CD1c-positive myeloid dendritic cell (primary cell): ENCODE measurements at regions not wholly inside any gene's neighbourhood (a gene's known extent, or its start where the extent isn't known, plus 50 kb on each side); places are given as distances from the start of the nearest gene placed in this dataset.

ENCODE experiments used
- DNase-seq: peaks from one replicate; pipeline ENCODE4 v3.0.0-alpha.2; 2016; ENCODE audit errors: extremely low spot score

DNA sequence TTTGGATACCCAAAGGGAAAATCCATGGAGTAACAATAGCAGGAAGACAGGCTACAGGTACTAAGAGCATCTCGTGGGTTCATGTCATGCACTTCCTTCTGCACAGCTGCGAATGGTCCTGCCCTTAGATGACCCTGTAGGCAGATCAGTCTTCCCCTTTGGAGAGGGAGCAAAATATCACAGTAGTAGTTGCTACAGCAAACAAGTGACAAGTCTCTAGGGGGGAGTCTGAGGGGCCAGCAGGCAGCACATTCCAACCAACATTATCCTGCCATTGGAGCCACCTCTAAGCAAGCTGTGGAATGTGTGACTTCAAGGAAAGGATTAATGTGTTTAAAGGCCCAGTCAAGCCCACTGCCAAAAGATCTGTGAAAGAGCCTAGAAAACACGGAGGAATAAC lies 273.2 kb upstream of the PARD3B start:
- no peak for DNase-seq

GRCh38 chr2:204272610-204273287 lies 272.5 kb upstream of the PARD3B start:
- DNase-seq: no peak

- no peak for DNase-seq
Measured at GRCh38 chr2:204274429-204274828, 270.8 kb upstream of the PARD3B start.

- no peak for DNase-seq
Measured at GRCh38 chr2:204274991-204275390, 270.3 kb upstream of the PARD3B start.

DNA sequence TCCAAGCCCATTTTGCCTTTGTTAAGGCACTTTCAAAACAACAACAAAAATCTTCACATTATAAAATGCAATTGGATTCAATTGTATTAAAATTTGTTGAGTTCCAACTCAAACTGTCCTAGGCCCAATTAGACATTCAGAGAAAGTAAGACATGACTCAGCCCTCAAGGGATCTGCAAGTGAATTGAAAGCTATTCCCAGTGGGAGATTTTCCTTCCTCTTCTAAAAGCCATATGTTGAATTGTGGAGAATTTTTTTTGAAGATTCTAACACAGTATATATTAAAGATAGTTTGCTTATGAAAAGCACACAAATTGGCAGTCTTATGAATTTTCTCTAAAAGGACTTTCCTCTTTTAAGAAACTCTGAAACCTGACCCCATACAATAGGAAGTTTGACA lies 268.0 kb upstream of the PARD3B start:
- no peak for DNase-seq

- no peak for DNase-seq
Measured at GRCh38 chr2:204278454-204278853, 266.8 kb upstream of the PARD3B start.

DNA sequence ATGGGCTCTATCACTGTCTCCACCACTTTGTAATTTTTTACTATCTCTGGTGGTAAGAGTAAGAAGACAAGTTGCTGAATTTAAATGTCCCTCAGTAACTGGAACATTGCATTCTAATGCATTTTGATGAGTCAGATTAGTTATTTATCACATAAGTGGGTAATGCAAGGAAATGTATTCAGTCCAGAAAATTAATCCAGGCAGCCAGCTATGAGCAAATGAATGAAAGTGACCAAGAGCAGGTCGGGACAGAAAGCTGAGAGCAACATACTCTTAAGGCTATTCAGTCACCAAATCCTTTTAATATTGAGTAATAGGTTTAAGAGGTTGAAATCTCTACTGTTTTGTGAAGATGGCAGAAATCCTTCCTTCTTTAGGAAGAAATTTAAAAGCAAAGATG lies 265.5 kb upstream of the PARD3B start:
- no peak for DNase-seq

GRCh38 chr2:204280262-204280668 lies 265.0 kb upstream of the PARD3B start:
- DNase-seq: no peak

- DNase-seq: no peak
Measured at GRCh38 chr2:204282081-204282480, 263.2 kb upstream of the PARD3B start.

DNA sequence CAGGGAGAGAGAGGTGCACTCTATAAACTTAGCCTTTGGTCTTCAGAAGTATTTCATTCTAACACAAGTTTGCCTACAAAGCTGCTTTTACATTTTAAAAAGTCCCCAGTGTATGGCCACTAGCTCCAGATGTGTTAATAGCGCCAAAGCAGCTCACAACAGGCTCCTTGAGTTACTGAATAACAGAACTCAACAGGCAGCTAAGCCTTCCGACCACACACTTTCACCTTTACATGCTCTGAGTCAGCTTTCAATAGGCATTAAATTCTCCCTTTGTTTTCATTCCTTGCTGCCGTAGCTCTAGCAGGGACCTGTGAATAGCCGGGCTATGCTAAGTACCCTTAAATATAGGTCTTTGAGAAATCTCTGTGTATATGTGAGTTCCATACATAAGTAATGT lies 262.8 kb upstream of the PARD3B start:
- DNase-seq: no peak

- no peak for DNase-seq
Measured at GRCh38 chr2:204289066-204289465, 256.2 kb upstream of the PARD3B start.

- DNase-seq: no peak
Measured at GRCh38 chr2:204292439-204292838, 252.8 kb upstream of the PARD3B start.

GRCh38 chr2:204293884-204294747 lies 251.2 kb upstream of the PARD3B start:
- no peak for DNase-seq

GRCh38 chr2:204298404-204298803 lies 246.9 kb upstream of the PARD3B start:
- DNase-seq: no peak

DNA sequence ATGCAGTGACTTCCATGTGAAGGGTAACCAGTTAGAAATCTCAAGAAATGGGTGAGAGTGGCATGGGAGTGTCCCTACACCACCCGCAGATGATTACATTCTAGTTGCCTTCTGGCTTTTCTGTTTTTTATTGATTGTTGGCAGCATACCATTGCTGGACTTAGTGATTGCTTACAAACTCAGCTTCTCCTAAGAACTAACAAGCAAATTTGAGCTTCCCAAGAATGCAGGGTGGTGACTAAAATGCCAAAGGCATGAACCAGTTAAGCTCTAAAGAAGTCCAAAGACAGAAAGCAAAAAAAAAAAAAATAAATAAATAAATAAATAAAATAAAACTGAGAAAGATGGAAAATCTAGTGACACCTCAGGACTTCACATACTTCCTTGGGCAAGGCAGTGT lies 245.5 kb upstream of the PARD3B start:
- DNase-seq: no peak

DNA sequence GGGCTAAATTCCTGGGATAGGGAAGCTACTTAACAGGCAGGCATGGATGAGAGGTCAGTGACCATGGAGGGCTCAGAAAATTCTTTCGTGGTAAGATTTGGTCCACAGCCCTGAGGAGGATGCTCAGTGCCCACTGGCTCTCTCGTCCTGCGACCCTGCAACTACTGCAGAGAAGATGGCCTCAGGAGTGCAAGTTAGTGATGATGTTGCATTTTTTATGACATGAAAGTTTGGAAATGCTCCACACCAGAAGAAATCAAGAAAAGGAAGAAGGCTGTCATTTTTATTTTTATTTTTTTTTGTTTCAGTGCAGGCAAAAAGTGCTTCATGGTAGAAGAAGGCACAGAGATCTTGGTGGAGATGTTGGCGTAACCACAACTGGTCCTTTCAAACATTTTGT lies 238.6 kb upstream of the PARD3B start:
- no peak for DNase-seq

DNA sequence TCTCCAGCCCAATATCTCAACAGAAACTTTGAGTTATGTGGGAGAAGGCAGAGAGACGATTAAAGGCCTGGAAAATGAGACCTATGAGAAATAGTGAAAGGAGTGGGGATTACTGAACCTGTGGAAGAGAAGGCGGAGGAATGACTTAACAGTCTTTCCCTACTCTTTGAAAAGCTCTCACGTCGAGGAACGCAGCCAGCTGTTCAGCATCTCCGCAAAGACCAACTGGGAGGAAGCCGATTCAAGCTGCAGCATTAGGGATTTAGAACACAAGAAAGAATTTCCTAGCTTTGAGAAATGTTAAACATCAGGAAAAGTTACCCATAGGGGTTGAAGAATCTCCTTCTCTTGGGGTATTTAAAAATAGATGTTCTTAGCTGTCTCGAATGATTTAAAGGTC lies 233.2 kb upstream of the PARD3B start:
- no peak for DNase-seq

DNA sequence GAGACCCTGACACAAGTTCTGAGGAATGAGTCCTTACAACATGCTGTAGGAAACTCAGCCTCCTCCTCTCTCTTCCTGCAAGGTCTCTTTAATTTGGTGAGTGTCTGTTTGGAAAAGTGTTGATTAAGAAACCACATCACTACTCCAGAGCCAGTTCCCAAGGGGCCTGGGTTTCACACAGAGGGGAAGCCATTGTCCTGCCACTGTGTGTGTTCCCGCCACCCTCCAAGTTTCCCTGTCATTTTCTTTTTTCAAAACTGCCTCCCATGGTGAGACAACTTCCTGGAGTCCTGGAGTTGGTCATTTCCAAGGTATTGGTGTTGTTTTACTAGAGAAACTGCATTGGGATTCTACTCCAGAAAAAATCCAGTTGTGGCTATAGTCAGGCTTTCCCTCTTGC lies 232.0 kb upstream of the PARD3B start:
- DNase-seq: no peak

- DNase-seq: no peak
Measured at GRCh38 chr2:204315236-204315662, 230.0 kb upstream of the PARD3B start.

DNA sequence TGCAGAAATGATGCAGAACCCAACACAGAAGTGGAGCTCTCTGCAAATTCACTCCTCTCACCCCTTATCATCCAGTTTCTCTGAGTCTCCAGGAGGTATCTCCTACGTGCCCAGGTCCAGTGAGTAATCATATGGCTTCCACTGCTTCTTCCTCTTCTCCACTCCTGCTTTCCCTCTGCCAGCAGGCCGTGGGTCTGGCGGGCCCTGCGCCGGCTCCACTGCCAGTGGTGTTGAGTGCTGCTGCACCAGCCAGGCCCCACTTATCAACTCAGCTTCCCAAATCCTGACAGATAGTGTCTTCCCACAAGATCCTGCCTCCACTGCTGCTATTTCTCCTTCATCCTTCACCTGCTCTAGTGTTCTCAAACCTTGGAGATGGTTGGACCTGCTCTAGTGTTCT lies 227.6 kb upstream of the PARD3B start:
- no peak for DNase-seq

- no peak for DNase-seq
Measured at GRCh38 chr2:204321027-204321800, 224.1 kb upstream of the PARD3B start.

DNA sequence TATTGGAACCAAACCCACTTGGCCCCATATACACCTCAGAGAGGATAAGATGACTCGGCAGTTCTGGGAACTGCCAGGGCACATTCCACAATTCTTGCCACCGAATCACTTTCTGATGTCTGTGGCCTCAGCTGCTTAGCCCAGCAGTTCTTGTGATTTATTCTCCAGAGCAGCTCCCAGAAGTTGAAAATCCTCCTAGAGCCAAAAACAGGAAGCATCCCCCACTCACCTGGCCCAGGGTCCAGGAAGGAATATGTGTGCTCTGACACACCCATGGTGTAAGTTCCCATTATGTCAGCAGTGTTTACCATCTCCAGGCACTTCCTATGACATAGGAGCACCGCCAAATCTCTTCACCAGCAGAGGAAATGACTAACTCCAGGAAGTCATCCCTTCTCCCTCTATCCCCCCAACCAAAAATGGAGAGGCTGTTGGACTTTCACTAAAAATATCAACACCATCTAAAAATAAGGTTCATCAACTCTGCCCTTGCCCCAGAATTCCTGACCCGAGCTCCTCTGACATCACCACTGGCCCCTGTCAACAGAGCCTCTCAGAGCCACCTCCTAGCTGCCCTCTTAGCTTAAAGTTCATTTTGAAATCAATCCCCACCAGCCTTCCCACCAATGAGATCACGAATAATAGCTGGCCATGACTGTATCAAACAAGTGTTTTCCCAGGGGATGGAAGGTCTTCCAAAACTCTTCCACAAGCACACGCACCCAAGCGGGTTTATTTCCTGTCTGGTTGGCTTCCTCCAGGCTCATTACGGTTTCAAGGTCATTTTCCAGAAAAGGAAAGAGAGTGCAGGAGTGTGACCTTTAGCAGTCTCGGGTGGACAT lies 223.1 kb upstream of the PARD3B start:
- no peak for DNase-seq
